ENCODE measurements at regions not wholly inside any gene's neighbourhood (a gene's known extent, or its start where the extent isn't known, plus 50 kb on each side); places are given as distances from the start of the nearest gene placed in this dataset.
A peak's percentile ranks its signal among the peaks of the same experiment; 100 is the strongest.

DNA sequence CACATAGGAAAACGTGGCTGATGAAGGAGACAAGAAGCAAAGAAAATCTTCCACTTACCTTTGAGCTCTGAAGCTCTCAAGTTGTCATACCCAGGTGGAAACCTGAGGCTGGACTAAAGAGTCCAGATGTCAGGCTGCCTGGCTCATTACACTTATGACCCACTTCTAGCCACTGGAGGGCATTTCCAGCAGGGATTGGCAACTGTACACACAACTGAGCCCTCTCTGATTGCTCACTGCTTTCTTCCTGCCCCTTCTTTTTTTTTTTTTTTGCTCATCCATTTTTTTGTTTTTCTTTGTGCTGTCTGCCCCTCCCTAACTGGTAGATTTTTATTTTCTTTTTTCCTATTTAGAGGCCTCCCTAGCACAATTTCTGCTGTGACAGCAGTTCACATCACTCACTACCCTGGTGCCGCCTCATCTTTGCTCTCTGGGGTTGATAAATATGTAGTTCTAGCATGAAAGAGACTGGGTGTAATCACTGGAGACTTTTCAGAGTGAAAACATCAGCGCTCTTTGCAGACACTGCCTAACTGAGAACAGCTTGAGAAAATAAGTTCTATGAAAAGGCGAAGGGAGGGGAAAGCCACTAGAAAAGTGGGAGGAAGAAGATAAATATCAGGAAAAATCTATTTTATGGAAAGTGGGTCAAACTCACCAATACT is 334.5 kb downstream of the NUF2 start:
- no peak for DNase-seq (ENCODE audit: low spot score)

DNA sequence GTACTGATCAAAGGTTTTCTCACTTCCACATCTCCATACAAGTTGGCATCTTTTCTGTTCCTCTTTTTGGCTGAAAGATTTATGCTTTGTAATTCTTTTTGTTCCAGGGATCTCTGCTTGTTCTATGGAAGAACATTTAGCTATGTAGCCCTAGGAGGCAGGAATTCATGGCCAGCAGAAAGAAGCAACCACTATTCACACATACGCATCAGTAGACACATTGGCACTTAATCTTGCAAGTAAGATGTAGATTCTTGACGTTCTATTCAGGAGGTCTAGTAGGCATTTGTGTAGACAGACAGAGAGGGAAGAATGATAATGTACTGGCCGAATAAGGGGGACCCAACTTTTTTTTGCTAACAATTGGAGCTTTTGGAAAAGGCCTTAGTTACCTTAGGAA is 336.0 kb downstream of the NUF2 start:
- no peak for DNase-seq (ENCODE audit: low spot score)

DNA sequence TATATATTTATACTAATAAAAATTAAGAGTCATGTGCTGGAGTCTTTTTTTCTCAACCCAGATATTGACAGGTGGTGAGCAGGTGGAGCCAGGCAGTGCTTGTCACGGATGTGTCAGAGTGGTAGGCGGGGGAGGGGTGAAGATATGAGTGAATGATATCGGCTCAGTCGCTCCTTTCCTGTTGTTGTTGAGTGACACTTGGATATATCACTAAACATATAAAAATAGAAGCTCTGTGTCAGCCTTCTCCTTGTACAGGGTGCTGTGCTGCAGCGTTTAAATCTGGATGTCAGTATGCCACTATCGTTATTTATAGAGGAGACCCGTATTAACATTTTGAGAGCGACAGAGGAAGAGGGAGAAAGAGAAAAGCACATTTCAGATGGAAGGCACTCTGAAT is 339.6 kb downstream of the NUF2 start:
- DNase-seq (ENCODE audit: low spot score) = peak; percentile 18

DNA sequence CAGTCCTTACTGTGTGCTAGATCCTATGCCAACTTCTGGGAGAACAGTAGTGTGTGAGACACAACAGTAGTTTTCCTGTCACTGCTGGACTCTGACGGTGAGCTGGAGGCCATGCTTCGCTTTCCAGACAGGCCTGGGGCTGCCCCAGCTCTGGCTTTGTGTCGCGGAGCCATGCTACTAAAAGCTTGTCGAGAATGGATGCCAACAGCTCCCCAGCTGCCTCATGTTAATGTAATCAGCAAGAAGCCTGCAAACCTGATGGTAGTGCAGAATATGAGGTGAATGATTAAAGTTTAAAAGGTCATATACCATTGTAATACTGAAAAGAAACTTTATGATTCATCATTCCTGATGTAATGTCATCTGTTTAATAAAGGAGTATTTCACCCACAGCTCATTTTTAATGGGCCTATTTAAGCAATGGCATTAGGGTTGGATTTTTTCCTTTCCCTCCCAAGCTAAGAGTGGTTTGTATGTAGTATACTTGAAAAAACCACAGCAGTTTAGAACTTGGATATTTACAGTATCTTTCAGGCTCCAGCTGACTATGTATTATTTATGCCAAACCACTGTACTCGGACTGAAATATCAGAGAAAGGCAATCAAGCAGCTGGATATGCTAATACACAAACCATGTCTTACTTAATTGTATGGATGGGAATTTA is 343.0 kb downstream of the NUF2 start:
- no peak for DNase-seq (ENCODE audit: low spot score)

DNA sequence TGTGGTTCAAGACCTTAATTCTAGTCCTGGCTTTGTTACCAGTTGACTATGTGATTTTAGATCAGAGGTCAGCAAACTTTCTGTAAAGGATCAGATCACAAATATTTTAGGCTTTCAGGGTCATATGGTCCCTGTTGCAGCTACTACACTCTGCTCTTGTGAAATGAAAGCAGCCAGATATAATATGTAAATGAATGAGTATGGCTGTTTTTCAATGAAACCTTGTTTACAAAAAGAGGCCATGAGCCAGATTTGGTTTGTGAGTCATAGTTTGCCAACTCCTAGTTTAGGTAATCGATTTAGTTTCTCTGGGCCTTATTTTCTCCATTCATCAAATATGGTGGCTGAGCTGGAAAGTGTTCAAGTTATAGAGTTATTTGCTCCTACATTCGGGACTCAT is 346.7 kb downstream of the NUF2 start:
- no peak for DNase-seq (ENCODE audit: low spot score)

DNA sequence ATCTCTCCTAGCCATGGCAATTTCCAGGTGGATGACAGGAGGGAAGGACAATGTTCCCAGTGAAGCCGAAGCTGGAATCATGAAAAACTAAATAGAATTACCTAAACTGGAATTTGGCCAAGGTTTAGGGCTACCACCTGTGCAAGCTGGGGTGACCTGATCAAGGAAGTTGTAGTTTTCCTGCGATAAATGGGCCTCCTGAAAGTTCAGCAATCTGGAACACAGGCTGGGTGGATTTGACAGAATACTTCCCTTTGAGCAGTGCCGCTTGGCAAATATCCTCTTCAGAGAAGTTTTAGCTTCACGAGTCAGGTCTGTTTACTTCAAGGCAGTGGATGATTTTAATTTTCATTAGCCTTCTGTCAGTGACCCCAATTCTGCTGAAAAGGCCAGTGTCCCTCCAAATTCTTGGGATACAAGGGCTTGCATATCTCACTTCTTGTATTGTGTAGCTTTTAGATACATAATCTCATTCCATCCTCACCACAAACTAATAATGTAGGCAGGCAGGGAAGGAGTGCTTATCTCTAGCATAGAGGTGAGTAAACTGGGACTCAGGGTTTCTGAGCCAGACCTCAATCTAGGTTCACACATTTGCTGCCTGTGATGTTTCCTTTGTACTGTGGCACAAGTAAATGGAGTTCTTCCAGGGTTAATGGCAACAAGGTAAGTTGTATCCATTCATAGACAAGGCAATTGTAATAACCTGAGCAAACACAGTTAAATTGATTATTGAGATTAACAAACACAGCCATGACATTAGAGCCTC is 349.4 kb downstream of the NUF2 start:
- DNase-seq (ENCODE audit: low spot score) = no peak

DNA sequence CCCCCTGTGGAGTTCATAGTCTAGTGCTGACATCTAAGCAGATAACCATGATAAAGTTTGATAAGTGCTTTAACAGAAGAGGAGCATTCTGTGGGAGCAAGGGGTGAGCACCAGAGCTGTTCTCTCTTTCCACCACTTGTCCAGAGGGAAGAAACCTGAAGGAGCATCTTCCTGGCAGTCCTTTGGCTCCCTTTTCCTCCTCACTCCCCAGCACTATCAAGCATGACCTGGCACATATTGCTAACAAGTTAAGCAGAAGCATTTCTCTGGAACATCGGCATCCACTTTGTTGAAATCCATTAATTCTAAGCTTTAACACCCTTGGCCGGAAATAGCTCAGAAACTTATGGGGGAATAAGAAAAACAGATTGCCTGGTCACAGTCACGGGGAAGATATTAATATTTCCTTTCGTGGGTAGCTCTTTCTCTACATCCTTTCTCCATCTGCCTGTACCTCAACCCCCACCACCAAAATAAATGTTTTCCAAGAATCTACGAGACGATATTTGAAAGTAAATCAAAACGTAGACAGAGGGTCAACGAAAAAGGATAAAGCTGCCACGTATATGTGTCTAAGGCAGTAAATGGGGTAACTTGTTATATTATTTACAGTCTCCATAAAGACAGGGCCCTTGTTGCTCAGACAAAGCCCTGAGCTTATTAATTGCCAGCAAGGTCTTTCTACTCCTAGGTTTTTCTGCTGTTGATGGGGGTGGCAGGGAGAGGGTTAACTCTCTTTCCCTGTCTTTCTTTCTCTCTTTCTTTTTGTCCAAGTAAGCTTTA is 351.4 kb downstream of the NUF2 start:
- DNase-seq (ENCODE audit: low spot score) = no peak

DNA sequence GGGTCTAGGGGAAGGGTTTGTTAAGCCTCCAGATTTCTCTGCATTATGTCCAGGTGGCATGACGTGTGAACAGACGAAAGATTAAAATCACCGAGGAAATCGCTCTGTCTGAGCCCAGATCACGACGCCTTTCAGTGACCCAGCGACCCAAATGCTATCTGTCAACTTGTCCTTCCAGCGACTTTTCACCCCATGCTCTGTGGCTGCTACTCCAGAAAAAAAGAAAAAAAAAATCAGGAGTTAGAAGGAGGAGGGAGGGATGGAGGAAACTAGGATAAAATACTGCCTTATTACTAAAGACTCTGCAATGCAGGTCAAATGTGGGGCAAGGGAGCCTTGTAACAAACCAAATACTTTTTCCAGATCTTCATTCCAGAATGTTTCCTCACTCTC is 352.0 kb downstream of the NUF2 start:
- DNase-seq (ENCODE audit: low spot score) = no peak

DNA sequence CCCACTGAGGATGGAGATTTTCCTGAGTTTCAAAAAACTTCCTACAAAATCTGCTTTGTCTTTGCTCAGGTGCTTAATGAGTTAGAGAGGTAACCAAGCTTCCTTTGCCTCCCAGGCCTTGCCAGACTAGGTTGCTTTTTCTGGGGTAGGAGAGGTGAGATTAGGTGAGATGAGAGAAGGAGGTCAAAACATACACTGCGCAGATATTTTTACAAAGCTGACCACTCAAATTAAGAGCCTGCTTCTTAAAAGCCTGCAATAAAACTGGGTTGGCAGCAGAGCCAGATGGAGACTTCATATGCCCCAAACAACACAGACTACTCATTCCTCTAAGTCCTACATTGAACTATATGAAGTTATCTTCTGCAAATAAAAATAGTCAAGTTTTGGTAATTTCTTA is 352.5 kb downstream of the NUF2 start:
- no peak for DNase-seq (ENCODE audit: low spot score)

DNA sequence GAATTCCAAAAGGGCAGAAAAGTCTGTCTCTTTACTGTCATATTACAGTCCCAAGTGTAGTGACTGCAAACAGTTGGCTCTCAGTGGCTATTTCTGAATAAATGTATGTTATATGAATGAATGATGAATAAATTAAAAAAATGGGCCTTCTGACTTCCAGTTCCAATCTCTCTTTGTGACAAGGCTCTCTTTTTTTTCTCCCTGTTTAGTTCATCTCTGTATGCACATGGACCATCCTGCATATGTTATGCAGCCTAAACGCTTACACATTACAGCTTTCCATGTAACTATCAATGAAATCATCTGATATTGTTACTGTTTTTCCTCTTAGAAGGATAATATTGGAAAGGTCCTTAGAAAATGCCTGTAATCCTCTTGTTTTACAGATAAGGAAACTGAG is 363.0 kb downstream of the NUF2 start:
- DNase-seq (ENCODE audit: low spot score) = no peak

DNA sequence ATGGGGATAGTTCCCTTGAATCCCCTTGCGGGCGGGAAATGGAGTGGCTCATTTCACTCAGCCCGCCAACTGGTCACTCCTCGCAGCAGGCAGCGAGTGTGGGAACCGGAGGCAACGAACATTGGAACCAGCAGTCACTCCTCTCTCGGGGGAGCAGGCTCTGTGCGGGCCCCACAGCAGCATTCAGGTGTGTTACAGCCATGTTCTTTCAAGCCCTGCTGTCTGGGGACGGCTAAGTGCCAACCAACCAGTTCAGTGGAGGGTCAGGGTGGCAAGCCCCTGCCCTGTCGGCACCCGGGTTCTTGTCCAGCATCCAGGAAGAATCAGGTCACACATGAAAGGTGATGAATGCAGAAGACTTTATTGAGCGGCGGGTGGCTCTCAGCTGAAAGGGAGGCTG is 370.5 kb downstream of the NUF2 start:
- DNase-seq (ENCODE audit: low spot score) = no peak

DNA sequence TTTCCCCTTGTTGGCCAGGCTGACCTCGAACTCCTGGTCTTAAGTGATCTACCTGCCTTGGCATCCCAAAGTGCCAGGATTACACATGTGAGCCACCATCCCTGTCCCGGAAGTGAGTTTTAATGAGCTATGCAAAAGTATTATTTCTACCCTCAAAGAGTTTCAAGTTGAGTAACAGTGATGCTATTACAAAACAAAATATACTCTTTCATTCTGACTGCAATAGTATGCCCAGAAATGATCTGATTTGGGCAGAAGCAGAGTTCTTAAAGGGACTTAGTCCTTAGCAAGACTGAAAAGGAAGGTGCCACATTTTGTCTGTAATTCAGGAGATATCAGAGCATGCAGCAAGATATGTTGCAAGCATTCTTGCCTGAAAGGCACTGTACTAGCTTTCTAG is 375.4 kb downstream of the NUF2 start:
- DNase-seq (ENCODE audit: low spot score) = no peak

DNA sequence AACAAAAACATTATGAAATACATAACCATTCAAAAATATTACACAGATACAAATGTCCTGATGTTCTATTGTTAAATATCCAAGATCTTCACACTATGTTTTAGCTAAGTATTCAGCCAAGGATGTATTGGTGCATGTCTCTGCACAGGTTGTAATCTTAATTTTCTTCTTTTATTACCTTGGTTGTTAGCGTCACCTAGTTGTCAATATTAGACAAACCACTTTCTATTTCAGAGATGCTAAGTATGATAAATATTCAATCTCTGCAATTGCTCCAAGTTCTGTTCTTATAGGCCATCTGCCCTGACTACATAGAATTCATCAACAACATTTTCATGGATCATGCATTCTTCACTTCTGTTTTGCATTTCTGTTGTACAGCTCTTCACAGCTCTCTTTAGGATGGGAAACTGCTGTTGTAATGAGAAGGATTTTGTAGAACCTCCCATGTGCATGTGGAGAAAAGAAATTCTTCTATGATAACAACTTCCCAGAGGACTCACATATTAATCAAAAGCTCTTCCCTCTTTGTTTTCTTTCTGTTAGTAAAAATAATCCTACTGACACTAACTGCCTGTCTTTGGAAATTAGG is 380.1 kb downstream of the NUF2 start:
- no peak for DNase-seq (ENCODE audit: low spot score)

DNA sequence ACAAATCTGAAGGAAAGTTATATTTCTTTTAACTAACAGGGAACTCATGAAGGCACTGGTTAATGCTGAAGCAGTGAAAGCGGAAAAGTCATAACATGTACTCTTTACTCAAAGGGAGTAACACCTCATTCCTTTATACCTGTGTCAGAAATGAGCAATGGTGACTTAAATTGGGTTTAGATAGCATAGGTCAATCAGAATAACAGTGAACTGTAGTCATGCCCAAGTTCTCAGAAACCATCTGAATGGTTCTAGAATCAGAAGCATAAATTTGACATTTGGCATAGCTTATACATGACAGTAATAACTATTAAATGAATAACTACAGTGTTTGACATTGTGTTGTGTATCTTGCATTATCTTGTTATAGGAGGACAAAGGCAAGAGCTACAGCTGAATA is 382.0 kb downstream of the NUF2 start:
- no peak for DNase-seq (ENCODE audit: low spot score)

DNA sequence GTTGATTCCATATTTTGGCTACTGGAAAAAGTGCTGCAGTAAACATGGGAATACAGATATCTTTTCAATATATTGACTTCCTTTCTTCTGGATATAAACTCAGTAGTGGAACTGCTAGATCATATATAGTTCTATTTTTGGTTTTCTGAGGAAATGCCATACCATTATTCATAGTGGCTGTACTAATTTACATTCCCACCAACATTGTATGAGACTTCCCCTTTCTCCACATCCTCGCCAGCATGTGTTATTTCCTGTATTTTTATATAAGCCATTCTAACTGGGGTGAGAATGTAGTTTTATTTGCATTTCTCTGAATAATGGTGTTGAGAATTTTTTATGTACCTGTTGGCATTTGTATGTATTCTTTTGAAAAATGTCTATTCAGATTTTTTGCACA is 385.2 kb downstream of the NUF2 start:
- no peak for DNase-seq (ENCODE audit: low spot score)

DNA sequence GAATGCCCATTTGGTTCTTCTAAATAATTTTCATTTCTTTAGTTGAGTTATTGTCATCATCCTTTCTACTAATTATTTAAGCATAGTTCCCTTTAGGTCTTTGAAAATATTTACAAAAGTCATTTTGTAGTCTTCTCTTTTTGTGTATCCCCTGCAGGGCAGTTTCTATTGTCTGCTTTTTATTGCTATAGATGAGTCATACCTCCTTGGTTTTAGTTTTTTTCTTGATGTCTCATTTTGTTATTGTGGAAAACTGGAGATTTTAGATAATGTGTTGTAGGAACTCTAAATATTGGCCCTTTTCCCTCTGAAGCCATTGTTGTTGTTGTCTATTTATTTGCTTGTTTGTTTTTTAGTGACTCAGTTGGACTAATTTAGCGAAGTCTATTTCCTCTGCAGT is 387.9 kb downstream of the NUF2 start:
- no peak for DNase-seq (ENCODE audit: low spot score)

DNA sequence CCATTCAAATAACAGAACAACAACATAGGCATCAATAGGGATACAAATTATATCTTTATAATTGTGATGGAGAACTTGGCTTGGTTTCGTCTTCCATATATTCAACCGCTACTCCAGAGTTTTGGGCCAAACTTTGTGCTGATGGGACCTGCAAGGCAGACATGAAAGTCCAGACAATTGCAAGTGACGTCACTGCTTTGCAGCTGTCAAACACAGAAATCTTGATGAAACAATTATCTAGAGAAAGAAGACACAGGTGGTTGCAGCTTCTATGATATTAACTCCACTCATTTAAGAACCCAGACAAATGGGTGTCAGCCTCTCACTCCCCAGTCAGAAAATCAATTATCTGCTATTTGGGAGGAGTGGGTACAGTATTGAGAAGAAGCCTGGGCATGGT is 390.6 kb downstream of the NUF2 start:
- DNase-seq (ENCODE audit: low spot score) = no peak

DNA sequence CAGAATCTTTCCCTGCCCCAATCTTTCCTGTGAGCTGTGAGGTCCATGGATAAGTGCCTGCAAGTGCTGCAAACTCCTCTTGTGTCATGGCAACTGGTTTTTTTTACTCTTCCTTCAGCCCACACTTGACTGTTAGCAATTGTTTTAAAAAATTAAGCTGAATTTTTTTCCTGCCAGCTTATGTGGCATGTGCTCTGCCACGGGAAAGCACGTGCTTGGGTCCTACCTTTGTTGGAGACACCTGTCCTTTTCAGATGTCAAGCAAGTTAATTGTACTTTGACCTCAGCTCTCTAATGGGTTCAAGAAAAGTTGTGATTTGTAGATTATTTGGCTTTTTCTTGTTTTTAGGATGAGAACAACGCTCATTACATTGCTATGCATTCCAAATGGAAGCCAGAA is 398.5 kb downstream of the NUF2 start:
- no peak for DNase-seq (ENCODE audit: low spot score)

DNA sequence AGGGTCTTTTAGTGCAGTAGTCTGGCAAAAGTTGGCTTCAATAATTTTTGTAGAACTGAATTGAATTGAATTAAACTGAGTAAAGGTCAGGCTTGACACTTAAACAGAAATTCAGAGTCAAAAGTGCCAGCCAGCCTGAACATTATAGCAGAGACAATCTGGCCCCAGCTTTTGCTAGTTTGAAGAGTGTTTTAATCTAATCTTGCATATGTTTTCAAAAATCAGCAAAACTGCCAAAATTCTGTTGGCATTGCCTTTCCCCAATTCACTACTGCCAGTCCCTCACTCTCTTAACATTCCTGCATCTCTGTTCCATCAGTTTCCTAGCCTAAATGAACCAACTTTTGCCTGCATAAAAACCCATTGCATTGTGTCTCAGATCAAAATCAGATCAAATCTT is 403.8 kb downstream of the NUF2 start:
- DNase-seq (ENCODE audit: low spot score) = no peak

DNA sequence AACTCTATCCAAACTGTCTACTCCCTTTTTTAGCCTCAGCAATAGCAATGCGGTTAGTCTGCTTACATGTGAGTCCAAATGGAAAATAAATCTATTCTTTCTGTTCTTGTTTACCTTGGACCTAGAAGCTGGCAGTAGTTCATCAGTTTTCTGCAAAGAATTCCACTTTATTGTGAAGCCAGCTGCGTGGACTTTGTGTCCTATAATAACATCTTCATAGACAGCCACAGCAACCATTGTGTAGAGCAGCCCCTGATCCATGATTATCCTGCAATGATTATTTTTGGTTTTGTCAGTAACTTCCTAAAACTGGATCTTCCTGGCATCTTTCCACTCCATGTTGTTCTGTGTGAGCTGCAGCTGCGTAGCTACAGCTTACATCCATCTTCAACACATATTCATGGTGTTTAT is 408.7 kb downstream of the NUF2 start:
- no peak for DNase-seq (ENCODE audit: low spot score)

DNA sequence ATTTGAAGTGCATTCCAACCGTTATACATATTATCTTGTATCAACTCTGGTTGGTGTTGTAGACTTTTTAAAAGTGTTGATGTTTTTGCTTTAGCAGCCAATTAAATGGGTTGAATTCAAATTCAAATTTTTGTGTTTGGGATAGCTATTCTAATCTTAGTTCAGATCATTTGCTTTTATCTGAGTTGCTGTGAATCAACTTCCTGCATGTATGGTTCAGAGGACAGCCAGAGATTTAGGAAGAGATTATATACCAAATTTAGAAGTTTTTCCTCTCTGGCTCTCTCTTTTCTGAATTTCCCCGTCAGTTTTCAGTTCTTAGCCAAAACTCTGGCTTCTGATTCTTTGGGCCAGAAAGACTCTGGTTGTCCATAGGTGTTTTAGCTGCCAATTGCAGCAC is 415.5 kb downstream of the NUF2 start:
- DNase-seq (ENCODE audit: low spot score) = no peak

DNA sequence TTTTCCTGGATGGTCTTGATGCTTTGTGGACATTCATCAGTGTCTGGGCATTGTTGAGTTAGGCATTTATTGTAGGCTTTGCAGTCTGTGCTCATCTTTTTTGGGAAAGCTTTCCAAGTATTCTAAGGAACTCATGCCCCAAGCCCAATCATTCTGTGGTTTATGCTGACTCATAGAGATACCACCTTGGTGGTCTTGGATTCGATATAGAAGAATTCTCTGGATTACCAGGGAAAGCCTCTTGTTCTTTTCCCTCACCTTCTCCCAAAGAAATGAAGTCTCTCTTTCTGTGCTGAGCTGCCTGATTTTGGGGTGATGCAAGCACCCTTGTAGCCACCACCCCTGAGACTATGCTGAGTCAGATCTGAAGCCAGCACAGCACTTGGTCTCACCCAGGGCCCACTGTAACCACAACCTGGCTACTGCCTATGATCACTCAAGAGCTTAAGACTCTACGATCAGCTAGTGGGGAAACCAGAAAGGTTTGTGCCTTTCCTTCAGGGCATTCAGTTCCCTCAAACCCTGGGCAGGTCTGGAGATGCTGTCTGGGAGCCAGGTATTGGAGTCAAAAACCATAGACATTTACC is 422.6 kb downstream of the NUF2 start:
- no peak for DNase-seq (ENCODE audit: low spot score)

All from Ammon's horn (tissue), 1 donor.